Fibroblast of the aortic adventitia (primary cell): ENCODE measurements at regions not wholly inside any gene's neighbourhood (a gene's known extent, or its start where the extent isn't known, plus 50 kb on each side); places are given as distances from the start of the nearest gene placed in this dataset.

ENCODE experiments used
- DNase-seq: peaks from one replicate; pipeline ENCODE4 v3.0.0-alpha.2; 2010; ENCODE audit warnings: low read depth
- H3K4me3 ChIP-seq: 2 replicates; pipeline ENCODE4 v1.5.1; 2011; ENCODE audit warnings: low read depth, mild to moderate bottlenecking, control low read depth, low read length, moderate library complexity
- TF ChIP-seq, protein P1 (sequence below): IDR thresholded peaks from 2 replicates; pipeline ENCODE4 v1.5.1; 2011; ENCODE audit warnings: mild to moderate bottlenecking, low read length, control low read depth, inconsistent platforms; ENCODE audit not compliant: insufficient read depth

DNA sequence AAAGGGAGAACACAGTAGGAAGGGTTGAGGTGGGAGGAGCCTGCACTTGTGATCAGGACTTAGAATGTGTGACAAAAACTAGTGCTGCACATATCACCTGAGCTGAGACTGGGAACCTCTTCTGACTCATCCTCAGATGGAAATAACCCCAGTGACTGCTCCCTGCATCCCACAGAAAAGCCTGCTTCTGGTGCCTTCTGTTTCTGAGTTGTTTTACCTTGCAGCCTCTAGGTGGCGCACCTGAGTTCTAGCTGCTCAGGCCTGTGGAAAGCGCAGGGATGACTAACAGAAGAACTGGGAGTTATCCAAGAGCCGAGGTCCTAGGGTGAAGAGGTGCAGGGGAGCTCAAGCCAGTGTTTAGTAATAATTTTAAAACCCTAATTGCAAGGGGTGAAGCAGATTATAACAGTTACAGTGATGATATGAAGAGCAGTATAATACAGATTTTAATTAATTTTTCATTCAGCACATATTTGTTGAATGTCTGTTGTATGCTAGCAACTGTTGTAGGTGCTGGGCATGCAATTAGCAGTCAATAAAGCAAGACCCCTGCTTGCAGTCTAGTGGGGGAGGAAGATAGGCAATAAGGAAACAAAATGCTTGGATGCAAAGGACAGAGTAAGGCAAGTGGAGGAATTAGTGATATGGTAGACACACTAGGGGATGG lies 302.5 kb downstream of the DHX35 start:
- peak; percentile 77 for DNase-seq
- TF ChIP-seq, protein P1, sequence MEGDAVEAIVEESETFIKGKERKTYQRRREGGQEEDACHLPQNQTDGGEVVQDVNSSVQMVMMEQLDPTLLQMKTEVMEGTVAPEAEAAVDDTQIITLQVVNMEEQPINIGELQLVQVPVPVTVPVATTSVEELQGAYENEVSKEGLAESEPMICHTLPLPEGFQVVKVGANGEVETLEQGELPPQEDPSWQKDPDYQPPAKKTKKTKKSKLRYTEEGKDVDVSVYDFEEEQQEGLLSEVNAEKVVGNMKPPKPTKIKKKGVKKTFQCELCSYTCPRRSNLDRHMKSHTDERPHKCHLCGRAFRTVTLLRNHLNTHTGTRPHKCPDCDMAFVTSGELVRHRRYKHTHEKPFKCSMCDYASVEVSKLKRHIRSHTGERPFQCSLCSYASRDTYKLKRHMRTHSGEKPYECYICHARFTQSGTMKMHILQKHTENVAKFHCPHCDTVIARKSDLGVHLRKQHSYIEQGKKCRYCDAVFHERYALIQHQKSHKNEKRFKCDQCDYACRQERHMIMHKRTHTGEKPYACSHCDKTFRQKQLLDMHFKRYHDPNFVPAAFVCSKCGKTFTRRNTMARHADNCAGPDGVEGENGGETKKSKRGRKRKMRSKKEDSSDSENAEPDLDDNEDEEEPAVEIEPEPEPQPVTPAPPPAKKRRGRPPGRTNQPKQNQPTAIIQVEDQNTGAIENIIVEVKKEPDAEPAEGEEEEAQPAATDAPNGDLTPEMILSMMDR, result peak; percentile 95
- H3K4me3 ChIP-seq, result no peak overlapping the region

- DNase-seq, result no peak
- H3K4me3 ChIP-seq, result no peak overlapping the region
- TF ChIP-seq, protein P1, result no peak
These were observed 300.9 kb downstream of the DHX35 start for GRCh38 chr20:39263076-39263475.

GRCh38 chr20:39259808-39260207 lies 297.7 kb downstream of the DHX35 start:
- TF ChIP-seq, protein P1, result no peak
- no peak overlapping the region for H3K4me3 ChIP-seq
- no peak for DNase-seq

DNA sequence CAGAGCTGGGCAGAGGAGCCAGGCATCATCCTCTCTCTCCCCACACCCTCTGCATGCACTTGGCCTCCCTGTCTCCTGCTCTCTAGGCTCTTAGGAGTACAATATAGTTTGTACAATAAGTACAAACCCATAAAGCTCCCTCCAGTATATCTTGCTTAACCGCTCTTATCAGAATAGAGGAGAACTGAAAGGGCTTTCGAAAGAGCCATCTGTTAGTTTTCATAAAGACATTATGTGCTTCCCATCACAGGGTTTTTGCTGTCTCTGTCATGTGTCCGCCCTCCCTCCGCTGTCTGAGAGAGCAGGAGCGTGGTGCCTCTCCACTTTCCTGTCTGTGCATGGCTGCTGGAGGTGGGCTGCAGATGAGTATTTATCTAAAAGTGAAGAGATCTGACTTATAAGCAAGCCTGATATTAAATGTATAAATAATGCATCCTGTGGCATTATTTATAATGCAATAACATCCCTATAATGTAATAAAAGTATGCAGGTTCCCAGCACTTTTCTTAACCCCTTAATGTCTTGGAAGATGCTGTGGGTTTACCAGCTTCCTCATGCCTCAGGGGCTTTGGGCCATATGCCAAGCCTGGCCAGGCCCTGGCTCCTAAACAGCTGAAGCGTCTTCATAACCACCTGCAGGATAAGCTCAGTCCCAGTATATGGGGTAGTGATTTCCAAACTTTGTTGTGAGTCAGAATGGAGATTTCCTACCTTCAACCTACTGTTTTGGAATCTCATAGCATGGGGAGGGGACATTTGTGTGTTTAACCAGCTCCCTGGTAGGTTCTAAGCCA lies 297.1 kb downstream of the DHX35 start:
- TF ChIP-seq, protein P1, result no peak
- no peak for DNase-seq
- H3K4me3 ChIP-seq, result no peak overlapping the region

- no peak overlapping the region for H3K4me3 ChIP-seq
- TF ChIP-seq, protein P1, result no peak
- DNase-seq, result no peak
These were observed 296.1 kb downstream of the DHX35 start for GRCh38 chr20:39258253-39258652.

GRCh38 chr20:39253051-39253755 lies 291.1 kb downstream of the DHX35 start:
- TF ChIP-seq, protein P1, result no peak
- H3K4me3 ChIP-seq, result no peak overlapping the region
- DNase-seq, result no peak
